GM18861 (cell line): ENCODE measurements at regions not wholly inside any gene's neighbourhood (a gene's known extent, or its start where the extent isn't known, plus 50 kb on each side); places are given as distances from the start of the nearest gene placed in this dataset.
"Not testable (repeated sequence)": the region's sequence is repeated elsewhere in the genome, so short reads cannot be mapped to it uniquely, and the experiment has no call there.

Source experiments
- ATAC-seq: cut with Tn5 transposase; IDR thresholded peaks from one replicate; pipeline ENCODE4 v1.9.1; 2021; ENCODE audit not compliant: unreplicated experiment

- ATAC-seq: no peak
Measured at GRCh38 chr16:76800196-76800595, 390.8 kb upstream of the MON1B start.

- no peak for ATAC-seq
Measured at GRCh38 chr16:76801357-76801756, 389.6 kb upstream of the MON1B start.

- ATAC-seq: peak; percentile 89
Measured at GRCh38 chr16:76816475-76816874, 374.5 kb upstream of the MON1B start.

- no peak for ATAC-seq
Measured at GRCh38 chr16:76818606-76819181, 372.3 kb upstream of the MON1B start.

GRCh38 chr16:76819226-76819916 is 371.6 kb upstream of the MON1B start:
- no peak for ATAC-seq

GRCh38 chr16:76824221-76824620 is 366.8 kb upstream of the MON1B start:
- ATAC-seq: no peak

- ATAC-seq: no peak
Measured at GRCh38 chr16:76824791-76825190, 366.2 kb upstream of the MON1B start.

- ATAC-seq: no peak
Measured at GRCh38 chr16:76835339-76835738, 355.7 kb upstream of the MON1B start.

- no peak for ATAC-seq
Measured at GRCh38 chr16:76835779-76836300, 355.1 kb upstream of the MON1B start.

- ATAC-seq: no peak
Measured at GRCh38 chr16:76837872-76838271, 353.1 kb upstream of the MON1B start.

GRCh38 chr16:76854234-76854633 is 336.8 kb upstream of the MON1B start:
- ATAC-seq: no peak

- ATAC-seq: no peak
Measured at GRCh38 chr16:76856112-76856511, 334.9 kb upstream of the MON1B start.

GRCh38 chr16:76857402-76857801 is 333.6 kb upstream of the MON1B start:
- no peak for ATAC-seq

- ATAC-seq: no peak
Measured at GRCh38 chr16:76862901-76863300, 328.1 kb upstream of the MON1B start.

GRCh38 chr16:76866994-76867393 is 324.0 kb upstream of the MON1B start:
- ATAC-seq: no peak

GRCh38 chr16:76875898-76876297 is 315.1 kb upstream of the MON1B start:
- ATAC-seq: no peak

GRCh38 chr16:76879420-76879819 is 311.6 kb upstream of the MON1B start:
- ATAC-seq: no peak

- not testable (repeated sequence) for ATAC-seq
Measured at GRCh38 chr16:76880523-76880922, 310.5 kb upstream of the MON1B start.

- no peak for ATAC-seq
Measured at GRCh38 chr16:76882105-76882504, 308.9 kb upstream of the MON1B start.

GRCh38 chr16:76883076-76883475 is 307.9 kb upstream of the MON1B start:
- no peak for ATAC-seq

- ATAC-seq: no peak
Measured at GRCh38 chr16:76885776-76886537, 305.0 kb upstream of the MON1B start.

- ATAC-seq: no peak
Measured at GRCh38 chr16:76897816-76898215, 293.2 kb upstream of the MON1B start.
